H9 (cell line): ENCODE measurements at regions not wholly inside any gene's neighbourhood (a gene's known extent, or its start where the extent isn't known, plus 50 kb on each side); places are given as distances from the start of the nearest gene placed in this dataset.

ENCODE experiments used
- DNase-seq: peaks from one replicate; pipeline ENCODE4 v3.0.0-alpha.2; 2017
- H2AFZ ChIP-seq: one replicate; pipeline ENCODE4 v1.6.1; 2013; ENCODE audit warnings: mild to moderate bottlenecking, low read length, control low read depth, moderate library complexity
- H2AK5ac ChIP-seq: 2 replicates; pipeline ENCODE4 v1.6.1; 2013; ENCODE audit warnings: low read length, control low read depth, mixed read lengths; ENCODE audit not compliant: insufficient read length
- H2BK120ac ChIP-seq: one replicate; pipeline ENCODE4 v1.6.1; 2013; ENCODE audit warnings: low read depth, mild to moderate bottlenecking, low read length, control low read depth, inconsistent platforms; ENCODE audit not compliant: poor library complexity, severe bottlenecking
- H2BK12ac ChIP-seq: 2 replicates; pipeline ENCODE4 v1.6.1; 2013; ENCODE audit warnings: low read length, control low read depth, mixed read lengths, low read depth; ENCODE audit not compliant: insufficient read length
- H2BK15ac ChIP-seq: 2 replicates; pipeline ENCODE4 v1.6.1; 2013; ENCODE audit warnings: low read depth, low read length, control low read depth
- H2BK20ac ChIP-seq: one replicate; pipeline ENCODE4 v1.6.1; 2013; ENCODE audit warnings: low read depth, mild to moderate bottlenecking, low read length, control low read depth, inconsistent platforms; ENCODE audit not compliant: poor library complexity, severe bottlenecking
- H2BK5ac ChIP-seq: 2 replicates; pipeline ENCODE4 v1.6.1; 2013; ENCODE audit warnings: low read length, control low read depth, mixed read lengths; ENCODE audit not compliant: insufficient read length
- H3K14ac ChIP-seq: 2 replicates; pipeline ENCODE4 v1.6.1; 2013; ENCODE audit warnings: low read length, control low read depth; ENCODE audit not compliant: insufficient read depth
- H3K18ac ChIP-seq: 2 replicates; pipeline ENCODE4 v1.6.1; 2013; ENCODE audit warnings: low read depth, mild to moderate bottlenecking, mixed read lengths, low read length, control low read depth; ENCODE audit not compliant: insufficient read length
- H3K23ac ChIP-seq: 2 replicates; pipeline ENCODE4 v1.6.1; 2013; ENCODE audit warnings: low read length, control low read depth, mixed read lengths, low read depth; ENCODE audit not compliant: insufficient read length
- H3K23me2 ChIP-seq: 2 replicates; pipeline ENCODE4 v1.6.1; 2013; ENCODE audit warnings: low read depth, mild to moderate bottlenecking, mixed read lengths, low read length, control low read depth; ENCODE audit not compliant: insufficient read length, poor library complexity, severe bottlenecking
- H3K27ac ChIP-seq: 2 replicates; pipeline ENCODE4 v1.5.1; 2013; ENCODE audit warnings: low read length, control low read depth, mixed read lengths, low read depth; ENCODE audit not compliant: insufficient read length
- H3K27me3 ChIP-seq: 2 replicates; pipeline ENCODE4 v1.6.1; 2013; ENCODE audit warnings: low read length, control low read depth, inconsistent platforms; ENCODE audit not compliant: insufficient read depth
- H3K4ac ChIP-seq: 2 replicates; pipeline ENCODE4 v1.6.1; 2013; ENCODE audit warnings: low read depth, mild to moderate bottlenecking, control low read depth, inconsistent platforms, low read length, moderate library complexity
- H3K4me1 ChIP-seq: 2 replicates; pipeline ENCODE4 v1.6.1; 2013; ENCODE audit warnings: low read length, control low read depth, inconsistent platforms; ENCODE audit not compliant: insufficient read depth
- H3K4me2 ChIP-seq: 2 replicates; pipeline ENCODE4 v1.6.1; 2013; ENCODE audit warnings: low read length, control low read depth, mixed read lengths; ENCODE audit not compliant: insufficient read length, insufficient read depth
- H3K56ac ChIP-seq: 2 replicates; pipeline ENCODE4 v1.6.1; 2013; ENCODE audit warnings: low read depth, mild to moderate bottlenecking, mixed read lengths, low read length, control low read depth; ENCODE audit not compliant: insufficient read length
- H3K79me1 ChIP-seq: 2 replicates; pipeline ENCODE4 v1.6.1; 2013; ENCODE audit warnings: low read depth, mild to moderate bottlenecking, moderate library complexity, low read length, control low read depth, inconsistent platforms; ENCODE audit not compliant: insufficient read depth, poor library complexity, severe bottlenecking
- H3K79me2 ChIP-seq: 2 replicates; pipeline ENCODE4 v1.6.1; 2013; ENCODE audit warnings: low read length, control low read depth, inconsistent platforms; ENCODE audit not compliant: insufficient read depth
- H3K9ac ChIP-seq: 2 replicates; pipeline ENCODE4 v1.6.1; 2013; ENCODE audit warnings: low read length, control low read depth, mixed read lengths; ENCODE audit not compliant: insufficient read length; ENCODE audit errors: extremely low read depth
- H3K9me3 ChIP-seq: one replicate; pipeline ENCODE4 v1.6.1; 2013; ENCODE audit warnings: low read depth, low read length, inconsistent platforms; ENCODE audit not compliant: control insufficient read depth
- H3T11ph ChIP-seq: one replicate; pipeline ENCODE4 v1.6.1; 2013; ENCODE audit warnings: mild to moderate bottlenecking, low read length, control low read depth, inconsistent platforms
- H4K20me1 ChIP-seq: one replicate; pipeline ENCODE4 v1.6.1; 2013; ENCODE audit not compliant: control insufficient read depth, insufficient read length, insufficient read depth
- H4K5ac ChIP-seq: 2 replicates; pipeline ENCODE4 v1.6.1; 2013; ENCODE audit warnings: low read depth, mild to moderate bottlenecking, mixed read lengths, low read length, control low read depth; ENCODE audit not compliant: insufficient read length
- H4K8ac ChIP-seq: replicated peaks from 2 replicates; pipeline ENCODE4 v1.6.1; 2013; ENCODE audit warnings: low read length, control low read depth, mixed read lengths, low read depth; ENCODE audit not compliant: insufficient read length
- H4K91ac ChIP-seq: 2 replicates; pipeline ENCODE4 v1.6.1; 2013; ENCODE audit warnings: low read depth, mild to moderate bottlenecking, moderate library complexity, mixed read lengths, low read length, control low read depth; ENCODE audit not compliant: insufficient read length
- H3K27ac Mint-ChIP-seq, 3 experiments: 2 replicates in 2 of 3; 3 replicates in 1 of 3; pipeline ENCODE4 v1.8.0; 2020 to 2021; ENCODE audit warnings: mixed read lengths in 3 of 3, mild to moderate bottlenecking in 1 of 3, moderate library complexity in 1 of 3
- H3K27me3 Mint-ChIP-seq: 2 replicates; pipeline ENCODE4 v1.8.0; 2021; ENCODE audit warnings: low read depth, mild to moderate bottlenecking, moderate library complexity, mixed read lengths
- H3K36me3 Mint-ChIP-seq, 3 experiments: 2 replicates in 2 of 3; 3 replicates in 1 of 3; pipeline ENCODE4 v1.8.0; 2020 to 2021; ENCODE audit warnings: low read depth in 3 of 3, mixed read lengths in 3 of 3; ENCODE audit not compliant: insufficient read depth in 1 of 3
- H3K4me1 Mint-ChIP-seq, 2 experiments: 2 replicates each; pipeline ENCODE4 v1.8.0; 2020; ENCODE audit warnings: mixed read lengths in 2 of 2
- H3K4me3 Mint-ChIP-seq, 2 experiments: 2 replicates in 1 of 2; 3 replicates in 1 of 2; pipeline ENCODE4 v1.8.0; 2020 to 2021; ENCODE audit warnings: mild to moderate bottlenecking in 2 of 2, mixed read lengths in 2 of 2, moderate library complexity in 1 of 2
- H3K9me3 Mint-ChIP-seq, 2 experiments: 2 replicates in 1 of 2; 3 replicates in 1 of 2; pipeline ENCODE4 v1.8.0; 2020; ENCODE audit warnings: mild to moderate bottlenecking in 2 of 2, mixed read lengths in 2 of 2, moderate library complexity in 1 of 2
- CTCF ChIP-seq: fragments of 200-600 bp; sonication (generic); conservative IDR thresholded peaks from 3 replicates; pipeline ENCODE4 v1.8.0; 2021; ENCODE audit warnings: antibody characterized with exemption, mild to moderate bottlenecking
- WGBS: extraction: QIAGEN DNeasy Blood & Tissue Kit; methylation state at CpG from one replicate; pipeline ENCODE4 v1.1.7; 2013; ENCODE audit warnings: missing lambda C conversion rate, low lambda C conversion rate, mixed read lengths; ENCODE audit not compliant: insufficient read length; ENCODE audit errors: extremely low coverage; 5-methylcytosine and 5-hydroxymethylcytosine counted together

- DNase-seq: no peak
- TF ChIP-seq CTCF: no peak; the same call in 2 of the 3 replicates
Measured at GRCh38 chr3:70716832-70717231, 404.4 kb upstream of the MDFIC2 start.

More at GRCh38 chr3:70716832-70717231, 404.4 kb upstream of the MDFIC2 start:
- Histone ChIP-seq H3K18ac (no peak overlapping the region), H2BK120ac (no peak overlapping the region), H2BK15ac (no peak overlapping the region), H2AK5ac (no peak overlapping the region), H2BK12ac (no peak overlapping the region), H3K9ac (no peak overlapping the region), H3K9me3 (peaks cover 22% of the 10 kb centered on the region), H3K14ac (no peak overlapping the region), H4K8ac (no peak overlapping the region), H3K56ac (no peak overlapping the region), H3K27me3 (no peaks in the 10 kb centered on the region), H3K4ac (no peak overlapping the region), H3K27ac (no peak overlapping the region), H3K4me1 (no peaks in the 10 kb centered on the region), H3K23me2 (no peaks in the 10 kb centered on the region), H2BK5ac (no peak overlapping the region), H4K20me1 (no peaks in the 10 kb centered on the region), H3K79me2 (no peaks in the 10 kb centered on the region), H3K79me1 (no peaks in the 10 kb centered on the region), H3T11ph (no peak overlapping the region), H4K5ac (no peak overlapping the region), H3K4me2 (no peak overlapping the region), H2AFZ (no peak overlapping the region), H4K91ac (no peak overlapping the region), H3K23ac (no peak overlapping the region), H2BK20ac (no peak overlapping the region)
- peaks cover 22% of the 10 kb centered on the region in 2 experiments for H3K9me3 Mint-ChIP-seq
- H3K27me3 Mint-ChIP-seq: no peaks in the 10 kb centered on the region
- no CpG with 5 or more reads among the region's 4 CpGs for WGBS
- peaks cover 17 to 20% (median 19%) of the 10 kb centered on the region in 3 experiments for H3K36me3 Mint-ChIP-seq
- H3K27ac Mint-ChIP-seq: 0 out of 7 replicates have a peak overlapping the region, but pooled peaks of 1 of the 3 experiments have one; percentile 7
- H3K4me3 Mint-ChIP-seq: no peak overlapping the region
- peaks cover 6% of the 10 kb centered on the region in 2 experiments for H3K4me1 Mint-ChIP-seq
